Activated T-helper 2 cell treated with anti-CD3 and anti-CD28 coated beads, Interferon-gamma antibody, Interleukin-2, Interleukin-4, amounts not matched to agents 10 μg/mL and 5 μg/mL and 100 μg/mL, durations not matched to agents 14 hours and 24 hours and 36 hours (primary cell): ENCODE measurements at regions not wholly inside any gene's neighbourhood (a gene's known extent, or its start where the extent isn't known, plus 50 kb on each side); places are given as distances from the start of the nearest gene placed in this dataset.

Experiments used
- DNase-seq: peaks from one replicate; pipeline ENCODE4 v3.0.0; 2021; ENCODE audit warnings: low spot score
- H3K27ac Mint-ChIP-seq: one replicate; pipeline ENCODE4 v1.8.0; 2021; ENCODE audit warnings: mixed read lengths
- H3K27me3 Mint-ChIP-seq: one replicate; pipeline ENCODE4 v1.8.0; 2021; ENCODE audit warnings: low read depth, mixed read lengths
- H3K36me3 Mint-ChIP-seq: one replicate; pipeline ENCODE4 v1.8.0; 2021; ENCODE audit warnings: low read depth, mixed read lengths
- H3K4me1 Mint-ChIP-seq: one replicate; pipeline ENCODE4 v1.8.0; 2021; ENCODE audit warnings: low read depth, mixed read lengths
- H3K4me3 Mint-ChIP-seq: one replicate; pipeline ENCODE4 v1.8.0; 2021; ENCODE audit warnings: low read depth, mild to moderate bottlenecking, moderate library complexity, mixed read lengths
- H3K9me3 Mint-ChIP-seq: one replicate; pipeline ENCODE4 v1.8.0; 2021; ENCODE audit warnings: mixed read lengths
- intact Hi-C: fragments of 100-400 bp; cut with micrococcal nuclease; formaldehyde crosslinking; loops from one replicate; pipeline ENCODE4 v1.15.1; 2023

DNA sequence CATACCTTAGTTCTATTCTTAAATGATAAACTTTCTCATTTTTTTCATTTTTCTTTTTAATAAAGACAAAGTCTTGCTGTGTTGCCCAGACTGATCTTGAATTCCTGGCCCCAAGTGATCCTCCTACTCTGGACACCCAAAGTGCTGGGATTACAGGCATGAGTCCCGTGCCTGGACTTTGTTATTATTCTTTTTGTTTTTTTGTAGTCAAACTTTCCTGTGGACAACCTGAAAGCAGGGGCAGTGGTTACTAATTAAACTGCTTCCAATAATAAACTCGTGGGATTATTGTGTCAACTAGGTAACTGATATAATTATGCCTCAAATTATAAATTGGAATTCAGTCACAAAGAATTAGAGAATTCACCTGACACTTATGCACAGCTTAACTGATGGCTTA, 107.8 kb upstream of the RAPGEF2 start:
- Mint-ChIP-seq H3K36me3 (no peaks in the 10 kb centered on the region), H3K27me3 (peaks cover 10% of the 10 kb centered on the region)
- intact Hi-C loops, result no loop called here

GRCh38 chr4:158995965-158996364, 106.9 kb upstream of the RAPGEF2 start:
- Mint-ChIP-seq H3K27ac (no peak overlapping the region), H3K27me3 (peaks cover 15% of the 10 kb centered on the region), H3K4me3 (no peak overlapping the region), H3K9me3 (no peaks in the 10 kb centered on the region), H3K36me3 (no peaks in the 10 kb centered on the region), H3K4me1 (no peaks in the 10 kb centered on the region)
- intact Hi-C loops, result no loop called here
- DNase-seq, result no peak

More for the DNA sequence above, 107.8 kb upstream of the RAPGEF2 start:
- H3K4me3 Mint-ChIP-seq, result no peak overlapping the region
- H3K4me1 Mint-ChIP-seq, result no peaks in the 10 kb centered on the region
- no peak for DNase-seq
- H3K27ac Mint-ChIP-seq, result no peak overlapping the region
- no peaks in the 10 kb centered on the region for H3K9me3 Mint-ChIP-seq

DNA sequence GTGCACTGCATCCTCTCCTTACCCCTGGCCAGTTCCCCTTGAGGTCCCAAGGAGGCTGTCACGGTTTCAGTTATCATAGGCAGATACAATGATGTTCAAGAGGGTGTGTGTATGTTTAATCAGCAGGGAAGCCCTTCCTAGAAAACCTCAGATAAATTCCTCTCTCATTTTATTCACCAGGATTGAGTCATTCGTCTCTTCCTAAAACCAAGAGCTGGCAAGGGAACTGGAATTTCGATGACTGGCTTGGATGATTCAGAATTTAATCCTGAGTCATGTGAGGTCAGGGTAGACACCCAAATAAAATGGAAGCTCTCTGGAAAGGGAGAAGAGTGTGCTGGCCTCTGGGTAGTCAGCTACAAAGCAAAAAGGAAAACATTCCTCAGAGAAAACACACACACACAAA, 106.2 kb upstream of the RAPGEF2 start:
- no peak overlapping the region for H3K27ac Mint-ChIP-seq
- H3K4me3 Mint-ChIP-seq, result no peak overlapping the region
- DNase-seq, result no peak
- H3K9me3 Mint-ChIP-seq, result no peaks in the 10 kb centered on the region
- peaks cover 17% of the 10 kb centered on the region for H3K27me3 Mint-ChIP-seq
- H3K4me1 Mint-ChIP-seq, result no peaks in the 10 kb centered on the region
- H3K36me3 Mint-ChIP-seq, result no peaks in the 10 kb centered on the region
- intact Hi-C loops, result no loop called here

GRCh38 chr4:158997660-158998349, 105.1 kb upstream of the RAPGEF2 start:
- peaks cover 21% of the 10 kb centered on the region for H3K27me3 Mint-ChIP-seq
- no peaks in the 10 kb centered on the region for H3K36me3 Mint-ChIP-seq
- H3K4me1 Mint-ChIP-seq, result peaks cover under 1% of the 10 kb centered on the region
- H3K27ac Mint-ChIP-seq, result no peak overlapping the region
- intact Hi-C loops, result no loop called here
- no peak overlapping the region for H3K4me3 Mint-ChIP-seq
- DNase-seq, result no peak
- H3K9me3 Mint-ChIP-seq, result no peaks in the 10 kb centered on the region

DNA sequence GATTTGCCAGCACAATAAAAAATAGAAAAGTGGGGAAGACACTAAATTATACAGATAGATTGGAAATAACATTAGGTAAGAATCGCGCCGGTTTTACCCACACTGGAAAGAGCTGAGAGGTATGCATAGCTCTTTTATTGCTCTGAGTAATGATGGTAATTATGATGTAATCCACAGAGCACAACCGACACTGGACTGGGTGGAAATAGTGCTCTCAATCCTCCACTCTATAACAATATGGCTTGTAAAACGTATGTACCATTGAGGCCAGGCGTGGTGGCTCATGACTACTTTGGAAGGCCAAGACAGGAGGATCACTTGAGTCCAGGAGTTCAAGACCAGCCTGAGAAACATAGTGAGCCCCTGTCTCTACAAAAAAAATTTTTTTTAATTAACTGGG, 104.3 kb upstream of the RAPGEF2 start:
- H3K4me3 Mint-ChIP-seq, result no peak overlapping the region

GRCh38 chr4:158999166-158999682, 103.7 kb upstream of the RAPGEF2 start:
- Mint-ChIP-seq H3K27me3 (peaks cover 23% of the 10 kb centered on the region), H3K9me3 (no peaks in the 10 kb centered on the region), H3K36me3 (no peaks in the 10 kb centered on the region), H3K4me3 (no peak overlapping the region), H3K27ac (no peak overlapping the region), H3K4me1 (peaks cover 5% of the 10 kb centered on the region)
- DNase-seq, result no peak
- intact Hi-C loops, result no loop called here

More for the DNA sequence above, 104.3 kb upstream of the RAPGEF2 start:
- Mint-ChIP-seq H3K9me3 (no peaks in the 10 kb centered on the region), H3K27me3 (peaks cover 28% of the 10 kb centered on the region), H3K27ac (no peak overlapping the region), H3K4me1 (peaks cover 5% of the 10 kb centered on the region), H3K36me3 (no peaks in the 10 kb centered on the region)
- no peak for DNase-seq
- intact Hi-C loops, result no loop called here

GRCh38 chr4:158999849-159000248, 103.0 kb upstream of the RAPGEF2 start:
- no peaks in the 10 kb centered on the region for H3K36me3 Mint-ChIP-seq
- H3K9me3 Mint-ChIP-seq, result no peaks in the 10 kb centered on the region
- no peak for DNase-seq
- peaks cover 5% of the 10 kb centered on the region for H3K4me1 Mint-ChIP-seq
- H3K4me3 Mint-ChIP-seq, result no peak overlapping the region
- H3K27me3 Mint-ChIP-seq, result peaks cover 20% of the 10 kb centered on the region
- H3K27ac Mint-ChIP-seq, result no peak overlapping the region
- intact Hi-C loops, result no loop called here

DNA sequence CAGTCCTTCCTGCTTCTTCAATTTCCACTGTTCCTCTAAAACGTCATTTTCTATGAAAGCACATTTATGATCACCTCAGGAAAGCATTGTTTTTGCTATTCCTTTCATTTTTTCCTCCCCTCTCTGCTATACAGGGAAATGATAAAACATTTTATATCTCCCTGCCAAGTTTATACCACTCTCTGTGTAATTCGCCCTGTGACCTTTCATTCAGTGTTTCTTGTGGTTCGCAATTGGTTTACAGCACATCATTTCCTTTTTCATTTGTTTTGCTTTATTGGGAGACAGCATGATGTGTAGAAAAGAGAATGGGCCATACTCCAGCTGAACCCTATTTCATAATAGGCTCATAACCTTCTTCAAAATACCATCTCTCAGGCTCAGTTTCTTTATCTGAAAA, 99.9 kb upstream of the RAPGEF2 start:
- intact Hi-C loops, result no loop called here
- no peak for DNase-seq
- Mint-ChIP-seq H3K36me3 (no peaks in the 10 kb centered on the region), H3K27ac (no peak overlapping the region), H3K27me3 (peaks cover 23% of the 10 kb centered on the region), H3K4me1 (peaks cover 5% of the 10 kb centered on the region), H3K9me3 (no peaks in the 10 kb centered on the region), H3K4me3 (no peak overlapping the region)

- H3K27me3 Mint-ChIP-seq, result peaks cover 23% of the 10 kb centered on the region
Measured at GRCh38 chr4:159003420-159004253, 99.2 kb upstream of the RAPGEF2 start.

GRCh38 chr4:159006202-159006601, 96.7 kb upstream of the RAPGEF2 start:
- DNase-seq, result no peak
- intact Hi-C loops, result no loop called here
- peaks cover 18% of the 10 kb centered on the region for H3K27me3 Mint-ChIP-seq
- no peak overlapping the region for H3K27ac Mint-ChIP-seq
- no peaks in the 10 kb centered on the region for H3K9me3 Mint-ChIP-seq
- peaks cover 5% of the 10 kb centered on the region for H3K4me1 Mint-ChIP-seq
- H3K36me3 Mint-ChIP-seq, result no peaks in the 10 kb centered on the region
- H3K4me3 Mint-ChIP-seq, result no peak overlapping the region

More at GRCh38 chr4:159003420-159004253, 99.2 kb upstream of the RAPGEF2 start:
- peaks cover 5% of the 10 kb centered on the region for H3K4me1 Mint-ChIP-seq
- DNase-seq, result no peak
- no peaks in the 10 kb centered on the region for H3K36me3 Mint-ChIP-seq
- intact Hi-C loops, result no loop called here
- H3K9me3 Mint-ChIP-seq, result no peaks in the 10 kb centered on the region
- no peak overlapping the region for H3K4me3 Mint-ChIP-seq
- H3K27ac Mint-ChIP-seq, result no peak overlapping the region

- intact Hi-C loops, result no loop called here
- H3K36me3 Mint-ChIP-seq, result no peaks in the 10 kb centered on the region
- H3K4me1 Mint-ChIP-seq, result no peaks in the 10 kb centered on the region
- H3K27ac Mint-ChIP-seq, result no peak overlapping the region
- H3K27me3 Mint-ChIP-seq, result peaks cover 5% of the 10 kb centered on the region
- DNase-seq, result no peak
- H3K4me3 Mint-ChIP-seq, result no peak overlapping the region
- no peaks in the 10 kb centered on the region for H3K9me3 Mint-ChIP-seq
Measured at GRCh38 chr4:159008671-159009070, 94.2 kb upstream of the RAPGEF2 start.

DNA sequence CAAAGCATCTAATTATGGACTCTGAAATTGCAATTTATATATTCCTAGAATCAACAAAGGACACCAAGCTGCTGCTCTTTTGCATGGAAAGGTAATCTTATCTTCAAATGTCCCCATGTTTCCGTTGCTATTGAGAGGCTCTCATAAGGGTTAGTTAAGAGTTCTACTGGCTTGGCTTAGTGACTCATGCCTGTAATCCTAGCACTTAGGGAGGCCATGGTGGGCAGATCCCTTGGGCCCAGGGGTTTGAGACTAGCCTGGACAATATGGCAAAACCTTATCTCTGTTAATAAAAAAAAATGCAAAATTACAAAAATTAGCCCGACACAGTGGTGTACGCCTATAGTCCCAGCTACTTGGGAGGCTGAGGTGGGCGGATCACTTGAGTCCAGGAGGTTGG, 93.4 kb upstream of the RAPGEF2 start:
- Mint-ChIP-seq H3K27ac (no peak overlapping the region), H3K4me1 (no peaks in the 10 kb centered on the region), H3K9me3 (no peaks in the 10 kb centered on the region), H3K27me3 (peaks cover 6% of the 10 kb centered on the region), H3K4me3 (no peak overlapping the region), H3K36me3 (no peaks in the 10 kb centered on the region)
- intact Hi-C loops, result no loop called here
- no peak for DNase-seq

GRCh38 chr4:159010100-159010499, 92.8 kb upstream of the RAPGEF2 start:
- H3K9me3 Mint-ChIP-seq, result no peaks in the 10 kb centered on the region
- intact Hi-C loops, result no loop called here
- H3K27ac Mint-ChIP-seq, result no peak overlapping the region
- no peaks in the 10 kb centered on the region for H3K36me3 Mint-ChIP-seq
- no peak for DNase-seq
- no peak overlapping the region for H3K4me3 Mint-ChIP-seq
- no peaks in the 10 kb centered on the region for H3K4me1 Mint-ChIP-seq
- H3K27me3 Mint-ChIP-seq, result peaks cover 6% of the 10 kb centered on the region
